ENCODE measurements at regions not wholly inside any gene's neighbourhood (a gene's known extent, or its start where the extent isn't known, plus 50 kb on each side); places are given as distances from the start of the nearest gene placed in this dataset.

- TF ChIP-seq, protein P1, sequence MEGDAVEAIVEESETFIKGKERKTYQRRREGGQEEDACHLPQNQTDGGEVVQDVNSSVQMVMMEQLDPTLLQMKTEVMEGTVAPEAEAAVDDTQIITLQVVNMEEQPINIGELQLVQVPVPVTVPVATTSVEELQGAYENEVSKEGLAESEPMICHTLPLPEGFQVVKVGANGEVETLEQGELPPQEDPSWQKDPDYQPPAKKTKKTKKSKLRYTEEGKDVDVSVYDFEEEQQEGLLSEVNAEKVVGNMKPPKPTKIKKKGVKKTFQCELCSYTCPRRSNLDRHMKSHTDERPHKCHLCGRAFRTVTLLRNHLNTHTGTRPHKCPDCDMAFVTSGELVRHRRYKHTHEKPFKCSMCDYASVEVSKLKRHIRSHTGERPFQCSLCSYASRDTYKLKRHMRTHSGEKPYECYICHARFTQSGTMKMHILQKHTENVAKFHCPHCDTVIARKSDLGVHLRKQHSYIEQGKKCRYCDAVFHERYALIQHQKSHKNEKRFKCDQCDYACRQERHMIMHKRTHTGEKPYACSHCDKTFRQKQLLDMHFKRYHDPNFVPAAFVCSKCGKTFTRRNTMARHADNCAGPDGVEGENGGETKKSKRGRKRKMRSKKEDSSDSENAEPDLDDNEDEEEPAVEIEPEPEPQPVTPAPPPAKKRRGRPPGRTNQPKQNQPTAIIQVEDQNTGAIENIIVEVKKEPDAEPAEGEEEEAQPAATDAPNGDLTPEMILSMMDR (IDR thresholded peaks at IDR 0.05): no peak
- no peak for TF ChIP-seq POLR2A (IDR thresholded peaks at IDR 0.05)
These were observed 90.0 kb downstream of the GALR1 start for GRCh38 chr18:77339623-77340022.
